Calu3 (cell line): ENCODE measurements at regions not wholly inside any gene's neighbourhood (a gene's known extent, or its start where the extent isn't known, plus 50 kb on each side); places are given as distances from the start of the nearest gene placed in this dataset.
"Not testable (repeated sequence)": the region's sequence is repeated elsewhere in the genome, so short reads cannot be mapped to it uniquely, and the experiment has no call there.

ENCODE experiments used
- BruUV-seq: library from RNA; stranded (reverse); fragments of 400-500 nt; replicated peaks from 2 replicates; lab custom pipeline; 2021; lab: Mats Ljungman, UMichigan
- CTCF ChIA-PET: fragments of 300-600 bp; sonication (Branson Sonifier 250); formaldehyde crosslinking; loops from one replicate; lab custom pipeline; 2022; ENCODE audit warnings: antibody characterized with exemption; lab: Charles Lee
- DNase-seq: peaks from one replicate; pipeline ENCODE4 v3.0.0; 2022
- H3K27ac Mint-ChIP-seq: one replicate; pipeline ENCODE4 v1.8.0; 2022; ENCODE audit warnings: mixed read lengths; ENCODE audit not compliant: unreplicated experiment
- H3K27me3 Mint-ChIP-seq: one replicate; pipeline ENCODE4 v1.8.0; 2022; ENCODE audit warnings: mixed read lengths; ENCODE audit not compliant: unreplicated experiment
- H3K36me3 Mint-ChIP-seq: one replicate; pipeline ENCODE4 v1.8.0; 2022; ENCODE audit warnings: mild to moderate bottlenecking, moderate library complexity, mixed read lengths; ENCODE audit not compliant: insufficient read depth, unreplicated experiment
- H3K4me1 Mint-ChIP-seq: one replicate; pipeline ENCODE4 v1.8.0; 2022; ENCODE audit warnings: mild to moderate bottlenecking, low read depth, mixed read lengths; ENCODE audit not compliant: unreplicated experiment
- H3K4me3 Mint-ChIP-seq: one replicate; pipeline ENCODE4 v1.8.0; 2022; ENCODE audit warnings: mild to moderate bottlenecking, low read depth, moderate library complexity, mixed read lengths; ENCODE audit not compliant: unreplicated experiment
- H3K9me3 Mint-ChIP-seq: one replicate; pipeline ENCODE4 v1.8.0; 2022; ENCODE audit warnings: low read depth, mixed read lengths; ENCODE audit not compliant: unreplicated experiment
- CTCF ChIP-seq: fragments of 200-600 bp; IDR thresholded peaks from one replicate; pipeline ENCODE4 v1.8.0; 2022; ENCODE audit warnings: antibody characterized with exemption; ENCODE audit not compliant: unreplicated experiment
- intact Hi-C: fragments of 100-400 bp; cut with micrococcal nuclease; formaldehyde crosslinking; loops from one replicate; pipeline ENCODE4 v1.10.0; 2022; ENCODE audit not compliant: unreplicated experiment

DNA sequence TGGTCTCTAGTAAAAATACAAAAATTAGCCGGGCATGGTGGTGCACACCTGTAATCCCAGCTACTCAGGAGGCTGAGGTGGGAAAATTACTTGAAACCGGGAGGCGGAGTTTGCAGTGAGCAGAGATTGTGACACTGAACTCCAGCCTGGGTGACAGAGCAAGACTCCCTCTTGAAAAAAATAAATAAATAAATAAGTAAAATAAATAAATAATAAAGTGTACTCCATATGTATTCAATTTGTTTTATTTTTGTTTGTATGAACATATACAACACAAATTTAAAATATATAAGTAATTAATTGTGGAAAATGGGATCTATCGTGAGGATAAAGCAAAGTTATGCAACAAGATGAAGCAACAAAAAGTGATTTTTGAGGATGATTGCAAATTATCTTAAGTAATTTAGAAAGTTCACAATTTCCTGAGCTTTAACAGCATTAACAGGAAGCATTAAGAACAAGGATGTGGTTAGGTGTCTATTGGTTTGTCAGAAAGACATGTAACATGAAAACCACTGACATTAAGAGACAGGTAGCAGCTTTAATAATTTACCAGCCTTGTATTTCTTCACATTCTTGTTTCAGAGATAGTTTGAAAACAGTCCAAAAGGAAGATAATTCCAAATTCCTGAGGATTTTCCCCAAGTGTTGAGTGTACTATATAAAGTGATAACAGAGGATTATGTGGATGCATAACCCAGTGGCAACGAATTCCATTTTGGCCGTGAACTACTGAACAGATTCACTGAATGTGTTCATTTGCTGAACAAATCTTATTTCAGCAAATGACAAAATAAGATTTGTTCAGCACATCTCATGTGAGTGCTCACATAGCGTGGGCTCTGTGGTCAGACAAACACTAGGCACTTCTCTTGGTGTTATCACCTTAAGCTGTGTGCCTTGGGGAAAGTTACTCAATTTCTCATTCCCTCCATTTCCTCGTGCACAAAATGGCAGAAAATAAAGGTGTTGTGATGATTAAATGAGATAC is 68.6 kb upstream of the RESF1 start:
- Mint-ChIP-seq H3K9me3 (peaks cover 4% of the 10 kb centered on the region), H3K27me3 (no peaks in the 10 kb centered on the region), H3K27ac (no peak overlapping the region), H3K4me3 (no peak overlapping the region), H3K4me1 (peaks cover 5% of the 10 kb centered on the region), H3K36me3 (no peaks in the 10 kb centered on the region)
- CTCF ChIA-PET = no interaction called here
- no peak for TF ChIP-seq CTCF
- BruUV-seq = no TSS peak
- no peak for DNase-seq
- intact Hi-C loops = no loop called here

DNA sequence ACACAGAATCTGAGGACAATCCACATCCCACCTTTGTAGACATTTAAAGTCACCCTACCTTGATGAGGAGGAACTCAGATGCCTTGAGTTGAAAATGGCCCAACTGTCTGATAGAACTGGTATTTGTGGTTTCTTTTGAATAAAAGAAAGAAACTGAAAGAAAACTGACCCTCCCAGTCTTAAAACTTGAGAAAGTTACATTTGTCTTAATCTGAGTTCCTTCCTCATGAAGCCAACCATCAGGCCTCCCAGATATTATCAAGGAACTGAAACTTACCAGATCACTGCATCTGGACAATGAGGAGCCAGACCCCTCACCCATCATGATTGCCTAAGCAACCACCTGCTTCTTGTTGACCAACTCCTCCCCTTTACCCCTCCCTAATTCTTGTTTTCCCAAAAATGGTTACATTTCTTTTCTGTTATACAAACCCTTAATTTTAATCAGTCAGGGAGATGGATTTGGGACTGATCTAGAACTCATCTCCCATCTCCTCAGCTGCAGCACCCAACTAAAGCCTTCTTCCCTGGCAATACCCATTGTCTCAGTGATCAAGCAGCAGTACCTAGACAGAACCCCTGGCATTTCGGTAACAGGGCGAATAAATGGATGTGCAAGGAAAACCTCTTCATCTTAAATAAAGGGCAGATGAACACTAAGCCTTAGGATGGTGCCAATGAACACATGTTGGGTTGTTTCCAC is 72.0 kb upstream of the RESF1 start:
- TF ChIP-seq CTCF = no peak
- Mint-ChIP-seq H3K4me1 (no peaks in the 10 kb centered on the region), H3K9me3 (peaks cover 7% of the 10 kb centered on the region), H3K4me3 (no peak overlapping the region), H3K27ac (no peak overlapping the region), H3K27me3 (no peaks in the 10 kb centered on the region), H3K36me3 (no peaks in the 10 kb centered on the region)
- intact Hi-C loops = no loop called here
- no peak for DNase-seq
- no TSS peak for BruUV-seq
- CTCF ChIA-PET = no interaction called here

GRCh38 chr12:31882682-31883081 is 76.5 kb upstream of the RESF1 start:
- H3K27ac Mint-ChIP-seq, H3K27me3 Mint-ChIP-seq, BruUV-seq, H3K9me3 Mint-ChIP-seq, H3K4me1 Mint-ChIP-seq, DNase-seq, intact Hi-C loops, H3K4me3 Mint-ChIP-seq, H3K36me3 Mint-ChIP-seq, CTCF ChIA-PET: not testable (repeated sequence)

GRCh38 chr12:31880340-31880739 is 78.9 kb upstream of the RESF1 start:
- no peak for TF ChIP-seq CTCF
- BruUV-seq = no TSS peak
- Mint-ChIP-seq H3K9me3 (peaks cover 7% of the 10 kb centered on the region), H3K27ac (no peak overlapping the region), H3K36me3 (no peaks in the 10 kb centered on the region), H3K27me3 (no peaks in the 10 kb centered on the region), H3K4me1 (peaks cover under 1% of the 10 kb centered on the region), H3K4me3 (no peak overlapping the region)
- intact Hi-C loops = no loop called here
- no peak for DNase-seq
- CTCF ChIA-PET = no interaction called here
